ENCODE measurements at regions not wholly inside any gene's neighbourhood (a gene's known extent, or its start where the extent isn't known, plus 50 kb on each side); places are given as distances from the start of the nearest gene placed in this dataset.

DNA sequence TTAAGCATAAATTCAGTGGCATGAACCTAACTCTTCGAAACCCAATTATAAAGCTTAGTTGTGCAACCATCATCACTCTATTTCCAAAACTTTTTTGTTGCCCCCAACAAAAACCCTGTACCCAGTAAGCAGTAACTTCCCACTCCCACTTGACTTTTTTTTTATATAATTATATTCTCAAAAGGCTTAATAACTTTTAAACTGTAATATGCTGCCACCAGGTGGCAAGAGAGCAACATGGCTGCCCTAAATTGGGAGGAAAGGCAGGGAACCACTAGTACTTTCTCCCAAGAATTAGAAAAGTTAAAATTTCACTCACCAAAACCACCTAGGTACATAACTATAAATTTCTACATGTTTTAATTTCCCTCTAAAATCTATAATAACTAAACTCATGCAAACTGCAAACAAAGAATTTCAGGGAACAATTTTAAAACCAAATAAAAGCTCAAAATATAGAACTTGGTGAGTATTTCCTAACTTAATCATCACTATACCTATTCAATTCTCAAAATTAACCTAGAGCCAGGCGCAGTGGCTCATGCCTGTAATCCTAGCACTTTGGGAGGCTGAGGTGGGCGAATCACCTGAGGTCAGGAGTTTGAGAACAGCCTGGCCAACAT lies 50.2 kb upstream of the RNF38 start:
- no peak overlapping the region for H3K27ac Mint-ChIP-seq

More for the DNA sequence above, 50.2 kb upstream of the RNF38 start:
- H3K9me3 Mint-ChIP-seq, result no peaks in the 10 kb centered on the region
- no peak overlapping the region for H3K4me3 Mint-ChIP-seq
- peaks cover 13 to 16% of the 10 kb centered on the region in 2 donors for H3K4me1 Mint-ChIP-seq
- peaks cover 7% of the 10 kb centered on the region in 2 donors for H3K36me3 Mint-ChIP-seq
- DNase-seq, result no peak
- H3K27me3 Mint-ChIP-seq, result no peaks in the 10 kb centered on the region
- no peak for ATAC-seq (replicated peaks)
